CD4-positive, alpha-beta T cell treated with Interferon gamma for 1 hour (primary cell): ENCODE measurements at regions not wholly inside any gene's neighbourhood (a gene's known extent, or its start where the extent isn't known, plus 50 kb on each side); places are given as distances from the start of the nearest gene placed in this dataset.
A peak's percentile ranks its signal among the peaks of the same experiment; 100 is the strongest.
"Not testable (repeated sequence)": the region's sequence is repeated elsewhere in the genome, so short reads cannot be mapped to it uniquely, and the experiment has no call there.

Experiments used
- DNase-seq: peaks from one replicate; pipeline ENCODE4 v3.0.0-alpha.2; 2020

DNA sequence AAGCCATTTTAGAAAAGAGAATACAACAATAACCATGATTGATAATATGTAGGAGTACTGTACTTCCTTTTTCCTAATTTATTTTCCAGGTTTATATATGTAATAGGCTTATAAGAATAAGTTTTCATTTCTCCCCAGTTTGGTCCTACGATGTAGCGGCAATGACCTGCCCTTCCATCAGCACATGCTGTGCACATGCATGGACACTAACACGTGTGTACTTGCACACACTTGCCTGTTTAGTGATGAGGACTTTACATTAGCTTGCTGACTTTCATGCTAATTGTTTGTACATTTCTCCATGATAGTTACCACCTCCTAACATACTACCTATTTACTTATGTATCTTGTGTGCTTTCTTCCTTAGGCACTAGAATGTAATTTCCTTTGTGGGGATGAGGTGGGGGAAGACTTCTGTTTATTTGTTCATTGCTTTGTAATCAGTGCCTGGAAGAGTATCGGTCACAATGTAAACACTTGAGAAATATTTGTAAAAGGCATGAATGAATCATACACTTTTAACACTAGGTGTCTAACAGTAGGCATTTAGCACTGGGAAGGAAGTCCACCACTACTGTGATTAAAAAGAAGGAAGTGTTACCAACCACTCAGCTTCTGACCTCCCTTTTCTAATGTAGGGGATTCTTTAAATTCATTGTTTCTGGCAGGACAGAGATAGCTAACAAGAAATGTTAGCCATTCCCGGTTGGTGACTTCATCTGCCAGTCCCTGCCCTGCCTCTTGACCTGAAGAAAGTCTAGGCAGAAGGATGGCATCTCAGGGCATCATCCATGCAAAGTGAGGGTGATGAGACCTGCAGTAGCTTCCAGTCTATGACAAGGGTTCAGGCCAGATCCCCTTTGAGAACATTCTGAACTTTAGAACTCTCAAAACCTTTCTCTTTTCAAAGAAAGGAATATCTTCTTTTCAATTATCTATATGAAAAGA is 120.2 kb upstream of the RAB18 start:
- no peak for DNase-seq

GRCh38 chr10:27382176-27382575 is 121.9 kb upstream of the RAB18 start:
- no peak for DNase-seq

- DNase-seq: no peak
Measured at GRCh38 chr10:27380929-27381358, 123.2 kb upstream of the RAB18 start.

DNA sequence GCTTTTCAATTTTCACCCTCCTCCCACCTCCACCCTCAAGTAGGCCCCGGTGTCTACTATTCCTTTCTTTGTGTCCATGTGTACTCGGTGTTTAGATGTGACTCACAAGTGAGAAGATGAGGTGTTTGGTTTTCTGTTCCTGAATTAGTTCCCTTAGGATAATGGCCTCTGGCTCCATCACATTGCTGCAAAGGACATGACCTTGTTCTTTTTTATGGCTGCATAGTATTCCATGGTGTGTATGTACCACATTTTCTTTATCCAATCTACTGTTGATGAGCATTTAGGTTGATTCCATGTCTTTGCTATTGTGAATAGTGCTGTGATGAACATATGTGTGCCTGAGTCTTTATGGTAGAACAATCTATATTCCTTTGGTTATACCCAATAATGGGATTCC is 125.1 kb upstream of the RAB18 start:
- not testable (repeated sequence) for DNase-seq

DNA sequence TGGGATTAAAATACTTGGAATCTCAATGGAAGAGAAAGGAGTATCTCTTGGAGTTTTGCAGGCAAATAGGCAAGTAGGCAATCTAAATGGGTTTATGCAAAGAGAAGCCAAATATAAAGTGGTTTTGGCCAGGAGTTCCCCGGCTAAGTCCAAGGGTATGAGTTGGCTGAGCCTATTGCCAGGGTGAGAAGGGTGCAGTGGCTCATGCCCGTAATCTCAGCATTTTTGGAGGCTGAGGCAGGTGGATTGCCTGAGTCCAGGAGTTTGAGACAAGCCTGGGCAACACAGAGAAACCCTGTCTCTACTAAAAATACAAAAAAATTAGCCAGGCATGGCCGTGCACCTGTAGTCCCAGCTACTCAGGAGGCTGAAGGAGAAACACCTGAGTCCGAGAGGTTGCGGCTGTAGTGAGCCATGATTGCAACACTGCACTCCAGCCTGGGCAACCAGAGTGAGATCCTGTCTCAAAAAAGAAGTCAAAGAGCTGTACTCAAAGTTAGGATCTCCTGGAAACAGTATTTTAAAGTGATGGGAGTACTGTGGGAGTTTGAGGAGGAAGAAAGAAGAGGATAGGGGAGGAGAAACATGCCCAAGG is 130.4 kb upstream of the RAB18 start:
- DNase-seq: no peak

GRCh38 chr10:27372095-27372494 is 131.5 kb upstream of the ACBD5 start:
- DNase-seq: no peak

DNA sequence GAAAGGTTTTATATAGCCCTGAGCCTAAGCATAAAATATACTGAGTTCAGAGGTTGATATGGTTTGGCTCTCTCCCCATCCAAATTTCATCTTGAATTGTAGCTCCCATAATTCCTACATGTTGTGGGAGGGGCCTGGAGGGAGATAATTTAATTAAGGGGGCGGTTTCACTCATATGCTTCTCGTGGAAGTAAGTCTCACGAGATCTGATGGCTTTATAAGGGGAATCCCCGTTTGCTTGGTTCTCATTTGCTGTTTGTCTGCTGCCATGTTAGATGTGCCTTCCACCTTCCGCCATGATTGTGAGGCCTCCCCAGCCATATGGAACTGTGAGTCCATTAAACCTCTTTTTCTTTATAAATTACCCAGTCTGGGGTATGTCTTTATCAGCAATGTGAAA is 130.8 kb upstream of the ACBD5 start:
- DNase-seq: not testable (repeated sequence)

DNA sequence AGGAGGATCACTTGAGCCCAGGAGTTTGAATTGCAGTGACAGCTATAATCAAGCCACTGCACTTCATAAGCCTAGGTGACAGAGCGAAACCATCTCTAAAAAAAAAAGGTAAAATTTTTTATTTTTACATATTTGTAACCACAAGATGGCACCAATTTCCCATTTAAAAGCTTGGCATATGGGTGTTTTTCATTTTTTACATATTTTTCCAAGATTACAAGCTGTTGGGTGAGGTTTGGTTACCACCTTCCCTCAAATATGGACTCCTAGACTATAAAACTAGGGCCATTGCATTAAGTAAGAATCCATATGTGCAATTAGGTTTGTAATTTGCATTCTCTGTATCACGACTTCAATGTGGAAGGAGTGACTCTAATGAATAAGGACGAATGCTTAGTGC is 129.3 kb upstream of the ACBD5 start:
- DNase-seq: no peak

DNA sequence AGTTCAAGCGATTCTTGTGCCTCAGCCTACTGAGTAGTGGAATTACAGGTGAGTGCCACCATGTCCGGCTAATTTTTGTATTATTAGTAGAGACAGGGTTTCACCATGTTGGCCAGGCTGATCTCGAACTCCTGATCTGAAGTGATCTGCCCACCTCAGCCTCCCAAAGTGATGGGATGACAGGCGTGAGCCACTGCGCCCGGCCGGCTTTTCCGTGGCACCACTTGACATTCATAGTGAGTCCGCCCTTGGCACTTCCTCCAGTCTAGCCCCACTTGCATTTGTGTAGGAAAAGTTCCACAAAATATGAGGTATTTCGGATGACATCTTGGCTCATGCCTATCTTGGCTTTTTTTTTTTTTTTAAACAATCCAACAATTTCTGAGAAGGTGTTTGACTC is 128.1 kb upstream of the ACBD5 start:
- no peak for DNase-seq

- DNase-seq: no peak
Measured at GRCh38 chr10:27366769-27367168, 126.2 kb upstream of the ACBD5 start.

- no peak for DNase-seq
Measured at GRCh38 chr10:27364028-27364427, 123.4 kb upstream of the ACBD5 start.

DNA sequence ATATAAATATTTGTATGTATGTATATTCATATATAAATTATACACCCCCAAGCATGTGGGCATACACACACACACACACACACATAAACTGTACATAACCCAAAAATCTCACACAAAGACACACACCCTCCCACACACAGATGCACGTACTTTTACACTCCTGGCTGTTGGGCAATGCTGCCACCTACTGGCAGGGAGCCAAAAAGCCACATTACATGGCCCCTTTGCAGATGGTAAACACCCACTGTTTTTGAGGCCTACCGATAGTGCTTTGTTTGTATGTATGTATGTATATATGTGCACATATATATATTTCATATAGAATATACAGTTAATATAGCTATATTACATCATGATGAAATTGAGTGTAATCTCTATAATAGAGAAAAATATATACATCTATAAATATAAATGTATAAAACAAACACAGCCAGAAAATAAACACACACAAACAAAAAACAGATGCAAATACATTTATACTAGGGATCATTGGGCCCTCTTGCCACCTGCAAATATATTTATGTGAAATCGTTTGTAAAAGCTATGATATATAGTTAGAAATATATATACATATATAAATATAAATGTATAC is 120.1 kb upstream of the ACBD5 start:
- DNase-seq: peak; percentile 78

DNA sequence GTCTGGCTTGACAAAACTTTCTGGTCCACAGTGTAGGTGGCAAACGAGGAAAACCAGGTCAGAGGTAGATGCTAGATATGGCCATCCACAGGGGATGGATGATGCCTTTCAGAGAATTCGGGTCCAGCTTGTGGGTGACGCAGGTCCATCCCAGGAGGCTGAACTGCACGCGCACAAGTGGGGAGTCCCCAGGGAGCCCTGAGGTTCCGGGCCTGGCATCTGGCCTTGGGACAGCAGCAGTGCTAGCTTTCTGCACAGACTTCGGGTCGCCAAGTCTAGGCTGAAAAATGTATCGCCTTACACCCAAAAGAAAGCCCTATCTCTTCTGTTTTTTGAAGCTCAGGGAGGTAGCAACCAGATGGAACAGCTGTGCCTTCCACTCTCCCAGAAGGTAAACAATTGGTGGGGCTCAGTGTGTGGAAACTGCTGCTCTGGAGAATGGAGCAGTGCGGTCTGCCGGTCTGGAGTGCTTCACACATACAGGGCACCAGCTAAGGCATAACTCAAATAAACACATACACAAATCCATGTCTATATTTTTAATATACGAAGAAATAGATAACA is 119.3 kb upstream of the ACBD5 start:
- DNase-seq: no peak

DNA sequence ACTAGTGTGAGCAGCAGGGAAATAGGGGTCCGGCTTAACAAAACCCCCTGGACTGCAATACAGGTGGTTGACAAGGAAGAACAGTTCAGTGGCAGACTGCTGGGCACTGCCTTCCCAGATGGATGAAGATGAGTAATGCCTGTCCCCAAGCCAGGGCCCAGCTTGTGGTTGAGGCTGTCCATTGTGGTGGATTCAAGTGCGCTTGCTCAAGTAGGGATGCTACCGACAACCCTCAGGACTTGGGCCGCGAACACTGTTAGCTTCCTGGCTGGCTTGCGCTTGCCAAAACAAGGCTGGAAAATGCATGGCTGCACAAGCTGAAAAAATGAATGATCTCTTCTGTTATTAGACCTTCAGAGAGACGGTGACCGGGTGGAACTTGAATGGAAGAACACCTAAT is 116.1 kb upstream of the ACBD5 start:
- no peak for DNase-seq

GRCh38 chr10:27355918-27356573 is 115.4 kb upstream of the ACBD5 start:
- no peak for DNase-seq

DNA sequence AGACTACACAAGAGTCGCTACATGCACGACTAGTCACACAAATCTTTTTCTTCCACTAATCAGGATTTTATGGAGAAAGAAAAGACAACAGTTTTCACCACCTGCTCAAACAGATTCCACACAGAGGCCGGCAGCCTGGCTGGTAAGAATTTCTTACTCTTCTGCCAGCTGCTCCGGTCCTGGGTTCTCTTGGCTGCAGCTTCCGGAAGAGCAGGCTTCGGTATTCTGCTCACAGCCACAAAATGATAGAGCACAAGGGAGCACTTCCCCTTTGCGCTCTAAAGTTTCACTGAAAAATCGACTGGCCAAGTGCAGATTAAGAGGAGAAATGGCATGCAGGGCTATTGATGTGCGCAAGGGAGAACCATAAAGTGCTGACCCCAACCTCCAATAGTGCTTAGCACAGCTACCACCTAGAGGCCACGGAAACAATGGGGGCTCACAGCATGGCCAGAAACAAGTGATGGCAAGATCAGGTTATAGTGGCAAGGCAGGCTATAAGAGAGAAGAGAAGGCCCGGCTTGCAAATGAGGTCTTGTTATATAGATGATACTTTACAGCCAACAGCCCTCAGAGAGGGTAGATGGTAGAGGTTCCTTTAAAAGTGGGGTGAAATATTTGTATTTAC is 114.2 kb upstream of the ACBD5 start:
- peak; percentile 46 for DNase-seq

GRCh38 chr10:27354100-27354499 is 113.5 kb upstream of the ACBD5 start:
- DNase-seq: not testable (repeated sequence)

GRCh38 chr10:27349987-27350386 is 109.4 kb upstream of the ACBD5 start:
- DNase-seq: no peak

GRCh38 chr10:27347827-27348207 is 107.2 kb upstream of the ACBD5 start:
- not testable (repeated sequence) for DNase-seq

- DNase-seq: no peak
Measured at GRCh38 chr10:27345455-27345920, 104.9 kb upstream of the ACBD5 start.

GRCh38 chr10:27344568-27345454 is 104.2 kb upstream of the ACBD5 start:
- no peak for DNase-seq
